GM19023 (cell line): ENCODE measurements at regions not wholly inside any gene's neighbourhood (a gene's known extent, or its start where the extent isn't known, plus 50 kb on each side); places are given as distances from the start of the nearest gene placed in this dataset.
"Not testable (repeated sequence)": the region's sequence is repeated elsewhere in the genome, so short reads cannot be mapped to it uniquely, and the experiment has no call there.

Experiments used
- ATAC-seq: cut with Tn5 transposase; IDR thresholded peaks from one replicate; pipeline ENCODE4 v1.9.1; 2021; ENCODE audit warnings: mild to moderate bottlenecking, moderate library complexity; ENCODE audit not compliant: unreplicated experiment

DNA sequence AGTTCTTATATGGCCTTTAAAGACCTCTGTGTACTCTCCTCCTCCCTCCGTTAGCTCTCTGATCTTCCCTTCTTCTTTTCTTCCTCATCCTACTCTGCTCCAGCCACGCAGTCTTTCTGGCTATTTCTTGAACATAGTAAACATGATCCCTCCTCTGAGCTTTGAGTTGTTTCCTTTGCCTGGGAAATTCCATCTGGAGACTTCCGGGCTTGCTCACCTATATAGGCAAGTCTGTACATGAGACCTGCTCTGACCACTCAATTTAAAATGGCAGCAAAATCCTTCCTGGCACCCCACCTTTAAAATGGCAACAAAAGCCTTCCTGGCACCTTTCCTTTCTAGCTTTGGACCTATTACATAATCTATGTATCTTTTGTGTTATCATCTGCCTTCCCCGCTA lies 517.6 kb downstream of the TTLL7 start:
- not testable (repeated sequence) for ATAC-seq

DNA sequence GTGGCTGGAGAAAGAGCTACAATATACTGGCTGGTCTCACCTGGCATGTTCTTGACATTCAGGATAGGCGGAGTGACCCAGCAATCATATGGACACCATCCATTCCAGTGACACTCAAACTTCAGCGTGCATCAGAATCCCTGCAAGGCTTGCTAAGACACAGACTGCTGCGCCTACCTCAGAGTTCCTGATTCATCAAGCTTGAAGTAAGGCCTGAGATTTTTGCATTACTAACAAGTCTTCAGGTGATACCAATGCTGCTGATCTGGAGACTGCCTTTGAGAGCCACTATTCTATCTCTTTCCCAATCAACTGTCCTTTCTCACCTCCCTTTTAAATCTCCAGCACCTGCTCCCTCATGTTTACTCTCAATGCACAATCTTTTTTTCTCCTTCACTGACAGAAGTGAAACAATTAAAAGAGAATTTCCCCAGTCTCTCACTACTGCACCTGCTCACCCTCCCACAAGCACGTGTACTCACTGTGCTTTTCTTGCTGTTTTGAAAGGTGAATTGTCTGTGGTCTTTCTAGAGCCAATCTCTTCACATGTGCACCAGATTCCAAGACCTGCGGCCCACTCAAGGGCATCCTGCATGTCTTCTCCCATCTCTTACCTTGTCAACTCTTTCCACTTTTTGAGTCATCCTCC lies 519.2 kb downstream of the TTLL7 start:
- ATAC-seq, result not testable (repeated sequence)

DNA sequence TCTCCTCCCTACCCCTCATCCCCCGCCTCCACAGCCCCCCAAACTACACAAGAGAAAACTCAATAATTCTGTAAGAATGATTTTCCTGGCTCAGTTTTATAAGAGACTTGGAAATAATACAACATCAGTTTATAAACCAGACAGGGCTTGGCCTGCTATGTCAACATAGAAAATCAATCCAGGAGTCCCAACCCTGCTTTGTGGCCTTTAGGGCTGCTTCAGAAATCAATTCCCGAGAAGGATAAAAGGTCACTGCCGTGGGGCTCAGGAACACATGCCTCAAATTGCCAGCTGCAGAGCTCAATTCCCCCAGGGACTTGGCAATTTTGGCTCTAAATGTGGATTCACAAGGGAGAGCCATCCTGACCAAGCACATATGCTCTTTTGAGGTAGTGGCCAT lies 520.8 kb downstream of the TTLL7 start:
- ATAC-seq, result not testable (repeated sequence)

DNA sequence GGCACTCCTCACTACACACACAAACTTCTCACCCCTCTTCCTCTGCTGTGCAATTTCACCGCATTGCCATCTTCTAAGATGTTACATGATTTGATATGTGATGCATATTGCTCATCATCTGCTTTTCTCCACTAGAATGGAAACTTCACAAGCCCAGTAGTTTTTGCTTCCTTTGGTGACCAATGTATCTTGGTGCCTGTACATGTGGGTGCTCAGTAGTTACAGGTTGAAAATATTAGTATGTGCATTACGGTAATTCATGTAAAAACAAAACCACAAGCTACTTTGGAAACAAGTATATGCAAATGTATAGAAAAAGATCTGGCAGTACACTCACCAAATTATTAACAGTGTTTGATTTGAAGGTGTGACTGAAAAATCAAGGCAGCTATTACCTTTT lies 522.4 kb downstream of the TTLL7 start:
- ATAC-seq, result peak; percentile 80

DNA sequence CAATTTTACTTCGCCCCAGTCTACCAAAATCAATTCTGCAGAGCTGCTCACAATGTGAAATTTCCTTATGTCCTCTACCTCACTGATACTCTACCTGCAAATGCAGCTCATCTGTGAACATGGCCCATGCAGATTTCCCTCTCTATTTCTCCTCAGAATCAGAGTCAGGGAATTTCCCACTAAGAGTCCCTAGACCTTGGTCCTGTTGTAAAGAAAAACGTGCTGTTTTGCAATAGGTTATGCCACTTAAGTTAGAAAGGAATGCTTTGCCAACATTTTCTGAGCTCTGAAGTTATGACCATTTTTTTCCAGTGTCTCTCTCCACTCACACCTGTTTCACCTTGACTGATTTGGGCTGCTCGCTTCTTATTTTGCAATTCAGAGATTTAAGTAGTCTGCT lies 524.0 kb downstream of the TTLL7 start:
- not testable (repeated sequence) for ATAC-seq

DNA sequence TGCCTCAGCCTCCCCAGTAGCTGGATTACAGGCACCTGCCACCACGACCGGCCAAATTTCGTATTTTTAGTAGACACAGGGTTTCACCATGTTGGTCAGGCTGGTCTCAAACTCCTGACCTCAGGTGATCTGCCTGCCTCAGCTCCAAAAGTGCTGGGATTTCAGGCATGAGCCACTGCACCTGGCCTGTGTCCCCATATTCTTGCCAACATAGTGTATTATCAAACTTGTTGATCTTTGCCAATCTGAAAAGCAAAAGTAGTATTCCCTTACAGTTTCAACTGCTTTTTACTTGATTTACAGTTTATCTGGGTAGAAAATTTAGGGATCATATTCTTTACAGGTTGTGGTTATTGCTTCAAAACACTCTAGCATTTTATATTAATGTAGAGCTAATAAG lies 524.9 kb downstream of the TTLL7 start:
- not testable (repeated sequence) for ATAC-seq

DNA sequence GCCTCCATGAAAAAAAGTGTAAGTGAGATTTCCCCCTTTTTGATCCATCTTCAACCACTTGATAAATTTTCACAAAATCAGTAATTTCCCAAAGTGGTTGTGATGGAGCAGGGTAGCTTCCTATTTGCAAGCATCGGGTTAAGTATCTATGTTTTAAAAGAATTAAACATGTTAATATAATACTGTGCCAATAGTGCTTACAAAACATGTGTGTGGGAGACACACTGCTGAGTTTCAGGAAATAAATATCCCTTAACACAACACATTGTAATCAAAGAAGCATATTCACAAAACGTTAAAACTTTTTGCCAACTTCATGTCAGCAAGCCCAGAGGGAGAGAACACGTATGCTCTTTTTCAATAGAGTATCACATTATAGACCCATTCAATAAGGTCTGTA lies 526.9 kb downstream of the TTLL7 start:
- not testable (repeated sequence) for ATAC-seq

DNA sequence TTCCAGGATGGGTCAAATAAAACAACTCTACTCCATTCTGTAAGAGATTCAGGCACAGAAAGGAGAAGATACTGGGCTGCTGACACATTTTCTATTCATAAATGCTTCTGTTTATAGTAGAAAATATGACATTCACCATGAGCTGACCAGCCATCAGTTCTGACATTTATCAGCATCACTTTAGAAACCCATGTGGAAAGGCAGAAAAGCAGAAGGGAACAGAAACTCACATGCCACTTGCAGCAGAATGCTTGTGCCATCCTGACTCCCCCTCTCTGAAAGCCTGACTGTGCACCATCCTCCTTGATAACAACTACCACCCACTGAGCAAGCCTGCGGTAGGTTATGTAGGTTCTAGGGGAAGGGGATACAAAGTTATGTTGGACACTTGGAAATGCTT lies 527.7 kb downstream of the TTLL7 start:
- ATAC-seq, result not testable (repeated sequence)

DNA sequence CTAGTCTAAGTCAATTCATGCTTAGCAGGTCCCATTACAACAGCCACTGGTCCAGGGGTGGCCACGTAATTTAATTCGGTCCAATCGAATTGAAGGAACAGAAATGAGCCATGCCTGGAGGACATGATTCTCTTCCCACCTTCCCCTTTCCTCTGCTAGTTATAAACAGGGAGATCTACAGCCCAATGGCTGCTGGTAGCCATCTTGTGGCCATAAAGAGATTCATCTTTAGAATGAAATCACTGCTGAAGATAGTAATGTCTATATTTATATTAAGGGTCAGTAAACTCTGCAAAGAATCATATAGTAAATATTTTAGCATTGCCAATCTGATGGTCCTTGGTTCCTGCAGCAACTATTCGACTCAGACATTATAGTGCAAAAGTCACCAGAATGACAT lies 530.6 kb downstream of the TTLL7 start:
- not testable (repeated sequence) for ATAC-seq

DNA sequence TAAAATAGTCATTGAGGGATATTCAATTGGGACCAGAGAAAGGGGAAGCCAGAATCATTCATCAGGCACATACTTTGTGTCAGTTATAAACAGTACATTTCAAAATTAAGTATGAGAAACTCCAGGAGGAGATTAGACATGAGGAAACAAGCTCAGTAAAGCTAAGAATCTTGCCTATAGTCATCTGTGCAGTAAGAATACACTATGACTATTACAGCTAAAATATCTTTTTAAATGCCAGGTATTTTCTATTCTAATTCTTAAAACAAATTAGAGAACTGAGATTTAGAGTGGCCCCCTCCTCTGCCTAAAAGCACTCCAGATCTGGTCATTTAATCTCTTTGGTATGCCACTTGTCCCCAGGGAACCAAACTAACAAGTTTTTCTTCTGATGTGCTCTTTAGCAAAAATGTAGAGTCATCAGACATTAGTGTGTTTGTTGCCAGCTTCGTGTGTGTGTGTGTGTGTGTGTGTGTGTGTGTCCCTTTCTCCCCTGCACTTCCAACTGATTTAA lies 541.1 kb downstream of the TTLL7 start:
- not testable (repeated sequence) for ATAC-seq

DNA sequence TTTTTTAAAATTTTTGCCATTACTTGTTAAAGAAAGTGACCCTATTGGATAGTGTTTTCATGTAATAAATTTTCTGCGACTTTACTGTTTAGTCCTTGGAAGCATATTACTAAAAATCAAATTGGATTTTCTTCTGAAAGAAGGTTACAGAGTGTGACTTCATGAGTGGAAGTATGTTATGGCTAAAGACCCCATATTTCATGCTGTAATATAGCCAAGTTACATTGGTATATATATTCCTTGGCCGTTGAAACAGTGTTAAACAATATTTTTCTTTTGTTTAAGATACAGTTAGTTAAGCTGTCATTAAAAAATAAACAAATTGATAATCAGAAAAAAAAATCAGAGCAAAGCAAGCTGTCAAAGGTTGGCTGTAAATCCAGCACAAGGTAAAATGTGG lies 541.7 kb downstream of the TTLL7 start:
- ATAC-seq, result not testable (repeated sequence)

DNA sequence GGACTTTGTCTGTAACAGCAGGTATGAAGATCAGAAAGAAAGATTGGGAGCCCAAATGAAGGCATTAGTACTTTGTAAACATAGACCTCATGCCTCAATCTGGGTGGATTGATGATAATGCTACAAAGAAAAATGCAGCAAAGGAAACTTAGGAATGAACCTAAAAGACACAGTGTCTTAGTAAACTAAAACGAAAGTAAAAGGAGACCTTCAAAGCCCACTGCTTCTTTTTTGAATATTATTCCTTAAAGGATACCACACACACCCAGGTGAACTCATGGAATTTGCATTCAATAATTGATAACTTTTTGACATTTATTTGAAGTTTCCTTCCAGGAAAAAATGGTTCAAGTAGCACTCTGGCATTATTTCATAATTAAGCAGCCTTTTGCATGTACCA lies 543.2 kb downstream of the TTLL7 start:
- not testable (repeated sequence) for ATAC-seq

DNA sequence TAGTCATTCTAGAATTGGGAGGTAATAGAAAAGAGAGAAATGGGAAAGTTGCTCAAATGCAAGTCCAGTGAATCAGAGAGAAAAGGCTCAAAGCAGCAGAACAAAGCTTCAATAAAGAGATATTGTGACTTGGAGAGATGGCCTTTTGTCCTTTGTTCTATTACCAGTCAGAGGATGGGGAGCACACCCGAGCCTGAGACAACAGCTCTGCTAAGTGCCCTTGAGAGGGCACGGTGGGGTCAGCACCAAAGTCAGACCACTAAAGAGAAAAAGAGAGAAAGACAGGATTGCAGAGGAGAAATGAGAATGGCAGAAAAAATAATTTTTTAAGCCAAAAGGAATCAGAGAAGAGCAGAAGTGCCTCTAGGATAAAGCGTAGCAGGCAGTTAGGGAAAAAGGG lies 553.1 kb downstream of the TTLL7 start:
- not testable (repeated sequence) for ATAC-seq

DNA sequence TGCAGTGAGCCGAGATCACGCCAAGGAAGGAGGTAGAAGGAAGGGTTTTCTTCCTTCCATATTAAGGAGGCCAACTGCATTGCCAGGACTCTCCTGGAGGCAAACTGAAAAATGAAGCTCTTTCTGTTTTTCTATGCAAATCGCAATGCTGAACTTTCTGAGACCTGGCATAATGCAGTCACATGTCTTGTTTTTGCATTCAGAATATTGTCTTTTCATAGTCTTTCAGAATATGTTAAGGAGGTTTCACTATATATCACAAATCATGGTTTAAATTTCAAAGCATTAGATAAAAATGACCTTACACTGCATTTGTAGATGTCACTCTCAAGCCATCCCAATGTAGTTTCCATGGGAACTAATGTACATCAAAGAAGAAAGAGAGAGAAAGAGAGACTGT lies 556.5 kb downstream of the TTLL7 start:
- not testable (repeated sequence) for ATAC-seq

DNA sequence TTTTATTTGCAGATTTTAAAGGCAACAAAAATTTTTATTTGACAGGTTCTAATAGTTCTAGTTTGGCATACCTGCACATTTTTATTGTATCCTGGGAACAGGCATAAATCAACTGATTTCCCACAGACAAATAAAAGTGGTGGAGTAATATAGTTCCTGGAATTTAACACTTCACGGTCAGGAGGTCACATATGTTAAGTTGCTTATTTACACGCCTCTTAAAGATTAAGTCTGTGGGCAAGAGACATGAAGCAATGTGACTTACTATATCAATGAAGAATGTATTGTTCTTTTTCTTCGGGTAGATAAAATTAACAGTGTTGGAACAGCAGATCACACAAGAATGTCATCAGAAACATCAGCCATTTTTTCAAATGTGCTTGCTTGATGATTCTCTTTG lies 558.3 kb downstream of the TTLL7 start:
- not testable (repeated sequence) for ATAC-seq

DNA sequence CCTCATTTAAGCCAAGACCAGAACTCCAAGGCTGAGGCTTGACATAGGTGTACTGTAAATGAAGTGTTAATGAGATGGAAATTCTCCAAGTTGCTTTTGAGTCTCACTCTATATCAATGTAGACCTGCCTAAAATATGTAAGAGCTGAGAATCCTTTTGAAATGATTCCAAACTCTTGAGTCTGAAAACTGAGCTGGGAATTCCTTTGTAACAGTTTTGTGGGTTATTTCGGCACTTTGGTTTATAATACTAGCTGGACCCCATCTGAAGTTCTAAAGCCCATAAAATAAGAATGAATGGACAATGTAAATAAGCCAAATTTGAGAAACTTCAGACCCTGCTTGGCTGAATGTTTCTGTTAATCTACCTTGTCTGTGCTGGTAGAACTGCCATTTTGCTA lies 558.9 kb downstream of the TTLL7 start:
- not testable (repeated sequence) for ATAC-seq

DNA sequence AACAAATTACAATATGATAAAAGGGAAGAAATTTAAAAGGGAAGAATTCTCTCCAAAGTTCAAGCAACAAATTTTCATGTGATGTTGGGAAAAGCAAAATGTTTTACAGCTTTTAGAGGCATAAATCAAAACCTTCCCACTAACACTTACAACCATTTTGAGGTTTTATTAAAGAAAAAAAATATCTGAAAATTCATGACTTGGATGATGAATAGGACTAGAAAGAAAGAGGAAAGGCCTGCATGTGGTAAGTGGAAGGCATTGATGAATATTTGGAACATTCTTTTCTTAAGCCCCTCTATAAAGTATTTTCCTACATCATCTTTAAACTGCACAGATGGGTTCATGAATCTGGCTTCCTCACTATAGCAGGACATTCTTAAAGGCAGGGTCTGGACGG lies 560.6 kb downstream of the TTLL7 start:
- not testable (repeated sequence) for ATAC-seq

DNA sequence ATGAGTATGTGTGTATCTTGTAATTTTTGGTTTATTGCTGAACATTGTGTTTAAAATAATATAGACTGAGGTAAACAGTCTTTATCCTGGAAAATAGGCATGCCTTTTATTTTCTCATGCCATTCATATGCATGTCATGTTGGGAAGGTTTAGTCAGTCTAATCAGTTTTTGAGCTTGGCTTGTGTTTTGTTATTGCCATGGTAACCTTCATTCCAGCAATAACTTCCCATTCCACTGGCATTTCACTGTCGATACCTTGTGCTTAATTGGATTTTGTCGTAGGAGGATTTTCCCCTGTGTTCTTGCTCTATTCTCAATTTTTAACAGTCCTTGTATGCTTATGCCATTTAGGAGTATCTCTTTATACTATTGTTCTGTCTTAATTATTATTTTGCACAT lies 563.6 kb downstream of the TTLL7 start:
- ATAC-seq, result not testable (repeated sequence)

DNA sequence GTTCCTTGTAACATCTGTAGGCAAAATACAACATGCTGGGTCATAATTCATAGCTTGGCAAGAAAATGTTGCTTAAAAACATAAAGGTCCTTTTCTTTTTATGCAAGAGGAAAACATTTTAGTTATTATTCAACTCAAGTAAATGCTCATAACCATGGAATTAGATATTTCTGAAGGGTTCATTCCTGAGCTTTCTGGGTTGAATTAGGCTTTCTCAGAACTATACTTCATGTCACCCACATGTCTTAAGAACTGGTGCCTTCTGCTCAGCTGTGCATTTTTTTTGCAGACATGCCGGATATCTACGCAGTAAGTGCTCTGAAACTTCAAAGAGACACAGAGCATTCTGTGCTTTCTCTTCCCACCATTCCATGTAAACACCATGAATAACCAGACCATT lies 571.4 kb downstream of the TTLL7 start:
- not testable (repeated sequence) for ATAC-seq

DNA sequence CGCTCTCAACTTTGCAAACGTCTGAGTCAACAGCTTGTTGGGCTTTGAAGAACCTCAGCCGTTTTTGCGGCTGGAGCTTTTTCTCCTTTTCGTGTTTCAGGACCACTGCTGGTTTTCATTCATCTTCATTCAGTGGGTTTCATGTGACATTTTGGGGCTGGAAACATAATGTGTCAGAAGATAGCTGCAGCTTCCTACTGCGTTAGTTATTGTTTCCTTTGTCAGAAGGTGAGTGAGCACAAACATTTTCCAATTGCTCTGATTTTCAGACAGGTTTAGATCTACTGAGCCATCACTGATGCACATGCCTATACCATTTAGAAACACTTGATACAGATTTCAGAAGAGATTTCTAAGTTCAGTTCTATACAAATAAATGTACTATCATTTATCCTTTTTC lies 575.5 kb downstream of the TTLL7 start:
- not testable (repeated sequence) for ATAC-seq

DNA sequence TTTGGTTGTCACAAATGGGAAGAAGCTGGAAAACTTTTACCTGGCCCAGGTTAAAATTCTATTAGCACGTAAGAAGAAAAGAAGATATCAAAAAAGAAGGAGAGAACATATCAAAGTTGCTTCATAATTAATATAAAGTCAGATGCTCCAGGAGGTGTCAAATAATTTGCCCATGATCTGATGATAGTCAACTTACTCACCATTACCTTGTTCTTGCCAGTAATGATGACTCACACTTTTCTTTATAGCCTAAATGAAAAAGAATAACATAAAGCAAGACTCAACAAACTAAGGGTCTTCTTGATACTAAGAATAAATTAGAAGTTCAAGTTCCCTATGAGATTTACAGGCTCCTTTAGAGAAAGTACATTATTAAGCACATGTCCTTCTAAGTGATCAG lies 580.4 kb downstream of the TTLL7 start:
- no peak for ATAC-seq

DNA sequence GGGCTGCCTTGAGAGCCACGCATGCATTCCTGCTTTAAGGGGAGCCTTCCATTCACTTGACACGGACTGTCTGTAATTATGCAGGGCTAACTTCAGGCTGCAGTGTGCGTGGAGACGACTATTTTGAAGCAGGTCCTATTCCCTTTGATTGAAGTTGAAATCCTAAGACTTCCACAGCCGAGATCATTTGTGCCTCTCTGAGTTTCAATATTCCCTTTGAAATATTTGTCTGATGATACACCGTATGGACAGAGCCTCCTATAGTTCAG lies 585.2 kb downstream of the TTLL7 start:
- not testable (repeated sequence) for ATAC-seq

DNA sequence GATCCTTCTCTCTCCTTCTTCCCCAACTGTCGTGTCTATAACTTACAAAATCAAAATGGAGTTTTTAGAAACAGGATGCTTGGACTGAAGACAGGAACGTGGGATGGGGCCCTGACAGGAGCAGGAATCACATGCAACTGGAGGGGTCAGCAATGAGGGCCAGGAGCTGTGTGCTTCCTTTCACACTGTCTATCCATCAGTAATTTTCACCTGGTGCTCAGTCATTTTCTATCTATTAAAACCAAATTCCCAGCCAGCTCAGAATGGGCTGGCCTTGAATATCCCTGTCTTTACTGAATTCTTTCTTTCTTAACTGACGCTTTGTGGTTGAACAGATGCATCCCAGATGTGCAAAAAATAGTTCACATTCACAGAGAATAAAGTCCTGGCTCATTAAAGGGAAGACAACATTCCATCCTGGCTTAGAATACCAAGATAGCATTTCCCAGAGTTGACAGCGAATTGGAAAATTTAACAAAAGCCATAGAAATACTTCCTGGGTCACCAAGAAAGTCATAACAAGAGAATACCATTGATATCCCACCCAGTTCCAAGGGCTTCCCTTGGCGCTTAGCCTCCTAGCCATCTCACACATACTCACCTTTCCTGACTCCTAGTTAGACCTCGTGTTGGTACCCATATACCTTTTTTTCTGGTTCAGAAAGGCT lies 588.1 kb downstream of the TTLL7 start:
- not testable (repeated sequence) for ATAC-seq
